CD4-positive, alpha-beta T cell treated with Interleukin-6 at 100 ng/mL for 8 hours (primary cell): ENCODE measurements at regions not wholly inside any gene's neighbourhood (a gene's known extent, or its start where the extent isn't known, plus 50 kb on each side); places are given as distances from the start of the nearest gene placed in this dataset.
"Not testable (repeated sequence)": the region's sequence is repeated elsewhere in the genome, so short reads cannot be mapped to it uniquely, and the experiment has no call there.

Experiments used
- DNase-seq: peaks from one replicate; pipeline ENCODE4 v3.0.0-alpha.2; 2020; ENCODE audit warnings: mixed read lengths, low spot score

- no peak for DNase-seq
These were observed 197.3 kb downstream of the ETV1 start for GRCh38 chr7:13792208-13792607.

GRCh38 chr7:13793926-13794325 is 195.5 kb downstream of the ETV1 start:
- no peak for DNase-seq

DNA sequence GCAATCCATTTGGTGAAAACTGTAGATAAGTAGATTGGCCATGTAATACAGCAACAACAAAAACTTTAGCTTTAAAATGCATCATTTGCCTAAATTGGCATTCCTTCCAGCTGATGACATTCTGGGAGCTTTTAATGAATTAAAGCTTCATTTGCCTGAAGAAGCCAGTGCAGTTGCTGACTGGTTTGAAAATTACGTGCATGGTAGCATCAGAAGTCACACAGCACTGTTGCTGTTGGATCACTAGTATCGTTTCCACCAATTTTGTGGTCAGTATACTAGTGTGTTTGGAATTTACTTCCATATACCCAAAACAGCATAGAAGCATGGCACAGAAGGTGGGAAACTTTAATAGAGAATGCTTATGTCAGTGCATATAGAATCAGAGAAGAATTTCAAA is 194.9 kb downstream of the ETV1 start:
- no peak for DNase-seq

- DNase-seq: no peak
These were observed 191.9 kb downstream of the ETV1 start for GRCh38 chr7:13797545-13797944.

DNA sequence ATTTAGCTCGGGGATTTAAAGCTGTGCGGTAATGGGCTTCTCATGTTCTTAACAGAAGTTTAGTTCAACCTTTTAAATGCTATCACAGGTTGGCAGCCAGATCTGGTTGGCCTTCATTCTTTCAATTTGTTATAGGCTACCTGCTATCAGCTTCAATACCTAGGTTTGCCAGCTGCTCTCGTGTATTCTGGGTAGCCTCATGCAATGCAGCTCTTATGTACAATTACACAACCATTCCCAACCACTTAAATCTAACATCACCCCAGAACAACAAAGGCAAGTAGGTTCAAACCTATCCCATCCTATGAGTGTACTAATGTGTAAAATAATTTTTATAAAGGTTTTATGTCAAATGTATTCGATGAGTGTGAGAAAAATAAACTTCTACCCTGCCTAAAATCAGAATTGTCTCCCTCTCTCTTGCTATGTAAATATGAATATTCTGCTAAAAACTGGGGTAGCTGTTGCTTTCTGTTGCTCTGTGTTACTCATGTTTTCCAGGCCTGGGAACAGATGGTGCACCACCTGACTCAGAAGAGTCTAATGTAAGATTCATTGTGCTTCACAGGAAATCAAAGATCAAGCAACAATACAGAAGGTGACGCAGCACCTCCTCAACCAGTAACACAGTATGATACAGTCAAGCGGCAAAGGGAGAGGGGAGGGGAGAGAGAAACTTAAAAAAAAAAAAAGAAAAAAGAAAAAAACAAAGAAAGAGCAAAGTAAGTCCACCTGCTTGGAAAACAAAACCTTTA is 188.6 kb downstream of the ETV1 start:
- peak; percentile 3 for DNase-seq

GRCh38 chr7:13801669-13802068 is 187.8 kb downstream of the ETV1 start:
- no peak for DNase-seq

GRCh38 chr7:13802651-13803050 is 186.8 kb downstream of the ETV1 start:
- DNase-seq: no peak

DNA sequence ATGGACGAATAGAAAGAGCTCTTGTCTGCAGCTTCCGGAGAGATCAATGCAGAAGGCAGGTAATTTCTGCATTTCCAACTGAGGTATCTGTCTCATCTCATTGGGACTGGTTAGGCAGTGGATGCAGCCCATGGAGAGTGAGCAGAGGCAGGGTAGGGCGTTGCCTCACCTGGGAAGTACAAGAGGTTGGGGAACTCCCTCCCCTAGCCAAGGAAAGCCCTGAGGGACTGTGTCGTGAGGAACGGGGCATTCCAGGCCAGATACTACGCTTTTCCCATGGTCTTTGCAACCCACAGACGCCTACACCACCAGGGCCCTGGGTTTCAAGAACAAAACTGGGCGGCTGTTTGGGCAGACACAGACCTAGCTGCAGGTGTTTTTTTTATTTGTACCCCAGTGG is 186.3 kb downstream of the ETV1 start:
- DNase-seq: no peak

DNA sequence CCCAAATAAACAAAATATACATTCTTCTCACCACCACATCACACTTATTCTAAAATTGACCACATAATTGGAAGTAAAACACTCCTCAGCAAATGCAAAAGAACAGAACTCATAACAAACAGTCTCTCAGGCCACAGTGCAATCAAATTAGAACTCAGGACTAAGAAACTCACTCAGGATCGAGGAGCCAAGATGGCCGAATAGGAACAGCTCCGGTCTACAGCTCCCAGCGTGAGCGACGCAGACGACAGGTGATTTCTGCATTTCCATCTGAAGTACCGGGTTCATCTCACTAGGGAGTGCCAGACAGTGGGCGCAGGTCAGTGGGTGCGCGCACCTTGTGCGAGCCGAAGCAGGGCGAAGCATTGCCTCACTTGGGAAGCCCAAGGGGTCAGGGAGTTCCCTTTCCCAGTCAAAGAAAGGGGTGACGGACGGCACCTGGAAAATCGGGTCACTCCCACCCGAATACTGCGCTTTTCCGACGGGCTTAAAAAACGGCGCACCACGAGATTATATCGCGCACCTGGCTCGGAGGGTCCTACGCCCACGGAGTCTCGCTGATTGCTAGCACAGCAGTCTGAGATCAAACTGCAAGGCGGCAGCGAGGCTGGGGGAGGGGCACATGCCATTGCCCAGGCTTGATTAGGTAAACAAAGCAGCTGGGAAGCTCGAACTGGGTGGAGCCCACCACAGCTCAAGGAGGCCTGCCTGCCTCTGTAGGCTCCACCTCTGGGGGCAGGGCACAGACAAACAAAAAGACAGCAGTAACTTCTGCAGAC is 183.2 kb downstream of the ETV1 start:
- not testable (repeated sequence) for DNase-seq

DNA sequence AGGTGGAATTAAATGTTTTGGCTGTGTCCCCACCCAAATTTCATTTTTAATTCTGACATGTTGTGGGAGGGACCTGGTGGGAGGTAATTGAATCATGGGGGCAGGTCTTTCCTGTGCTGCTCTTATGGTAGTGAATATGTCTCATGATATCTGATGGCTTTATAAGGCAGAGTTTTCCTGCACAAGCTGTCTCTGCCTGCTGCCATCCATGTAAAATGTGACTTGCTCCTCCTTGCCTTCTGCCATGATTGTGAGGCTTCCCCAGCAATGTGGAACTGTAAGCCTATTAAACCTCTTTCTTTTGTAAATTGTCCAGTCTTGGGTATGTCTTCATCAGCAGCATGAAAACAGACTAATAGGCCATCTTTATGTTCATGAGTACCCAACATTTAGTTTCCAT is 172.2 kb downstream of the ETV1 start:
- DNase-seq: not testable (repeated sequence)

- no peak for DNase-seq
These were observed 168.2 kb downstream of the ETV1 start for GRCh38 chr7:13821152-13821787.

GRCh38 chr7:13822678-13823077 is 166.8 kb downstream of the ETV1 start:
- DNase-seq: no peak

DNA sequence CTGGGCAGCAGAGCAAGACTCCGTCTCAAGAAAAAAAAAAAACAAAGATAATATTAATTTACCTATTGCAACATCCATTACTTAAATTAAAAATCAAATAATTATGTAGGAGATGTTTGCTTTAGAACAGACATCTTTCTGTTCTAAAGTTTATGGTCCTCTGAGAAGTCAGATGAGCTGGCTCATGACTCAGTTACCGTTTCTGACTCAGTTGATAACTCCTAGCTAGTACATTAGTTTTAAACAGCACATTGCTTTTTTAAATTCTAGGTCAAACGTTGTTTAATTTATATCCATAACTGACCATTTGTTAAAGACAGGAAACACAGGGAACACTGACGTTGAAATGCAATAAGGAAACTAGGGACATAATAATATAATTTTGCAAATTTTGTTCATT is 162.7 kb downstream of the ETV1 start:
- DNase-seq: no peak

DNA sequence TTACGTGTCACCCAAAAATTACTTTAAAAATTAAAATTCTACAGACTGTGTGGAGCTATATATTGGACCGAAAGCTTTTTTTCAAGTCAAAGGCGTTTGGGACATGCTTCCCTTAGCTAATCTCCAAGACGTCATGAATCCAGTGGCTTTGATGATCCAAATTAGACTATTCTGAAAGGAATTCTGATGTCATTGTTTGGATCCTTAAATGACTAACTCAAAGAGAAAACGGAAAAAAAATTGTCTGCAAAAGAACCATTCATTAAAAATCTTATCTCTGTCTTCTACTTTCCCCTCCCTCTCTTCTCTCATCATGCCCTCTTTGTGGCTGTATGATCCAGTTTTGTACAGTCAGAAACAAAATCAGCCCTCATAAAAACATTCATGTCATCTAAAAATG is 161.8 kb downstream of the ETV1 start:
- no peak for DNase-seq

DNA sequence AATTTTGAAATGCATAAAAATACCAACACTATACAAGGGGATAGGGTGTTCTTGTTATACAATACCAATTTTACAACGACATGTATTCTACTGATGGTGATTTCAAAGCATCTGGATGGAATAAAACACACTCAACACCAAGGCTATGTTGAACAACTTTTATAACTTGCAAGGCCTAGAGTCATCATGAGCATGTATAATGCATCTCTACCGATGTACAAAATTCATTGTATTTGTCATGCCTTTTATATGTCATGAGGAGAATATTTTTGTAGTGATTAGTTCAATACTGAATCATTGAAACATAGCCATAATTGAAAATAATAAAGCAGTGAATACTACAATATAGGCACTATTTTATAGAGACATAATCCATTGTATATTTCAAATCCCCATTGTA is 160.2 kb downstream of the ETV1 start:
- no peak for DNase-seq

- no peak for DNase-seq
These were observed 159.3 kb downstream of the ETV1 start for GRCh38 chr7:13829914-13830900.

GRCh38 chr7:13832346-13832745 is 157.1 kb downstream of the ETV1 start:
- no peak for DNase-seq

DNA sequence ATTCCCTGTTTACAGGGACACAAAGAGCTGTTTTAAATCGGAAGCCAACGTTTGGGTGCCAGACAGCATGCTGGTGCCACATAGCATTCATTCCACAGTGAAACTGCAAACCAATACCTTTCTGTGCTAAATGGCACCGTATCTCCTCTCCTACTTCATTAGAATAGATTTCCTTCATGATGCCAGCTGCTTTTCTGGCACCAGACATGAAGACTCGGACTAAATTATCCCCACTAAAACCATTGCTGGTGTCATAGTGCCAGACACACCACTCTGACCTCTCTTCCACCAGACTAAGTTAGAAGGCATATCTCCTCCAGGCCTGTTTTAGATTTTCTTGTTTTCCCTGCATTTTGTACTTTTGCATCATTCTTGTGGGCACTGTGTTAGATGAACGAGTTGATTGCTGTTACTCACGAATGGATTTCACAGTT is 155.1 kb downstream of the ETV1 start:
- DNase-seq: no peak

GRCh38 chr7:13835442-13835841 is 154.0 kb downstream of the ETV1 start:
- no peak for DNase-seq

- no peak for DNase-seq
These were observed 150.4 kb downstream of the ETV1 start for GRCh38 chr7:13839063-13839462.
